ENCODE measurements at regions not wholly inside any gene's neighbourhood (a gene's known extent, or its start where the extent isn't known, plus 50 kb on each side); places are given as distances from the start of the nearest gene placed in this dataset.

DNA sequence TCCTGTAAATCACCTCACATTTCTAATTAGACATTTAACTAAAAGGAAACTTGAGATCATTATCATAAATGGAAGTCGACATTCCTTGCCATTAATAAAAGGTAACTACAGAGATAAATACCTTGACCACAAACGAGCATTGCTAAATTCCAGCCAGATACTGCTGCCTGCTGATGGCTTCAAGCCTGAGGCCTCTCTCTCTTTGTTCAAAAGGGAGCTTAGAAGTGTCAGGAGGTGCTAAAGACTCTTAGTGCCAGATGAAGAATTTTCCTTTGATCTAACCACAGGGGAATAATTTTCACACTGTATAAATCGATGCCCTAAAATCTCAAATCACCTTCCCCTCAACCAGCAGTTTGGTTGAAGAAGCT lies 248.2 kb upstream of the PMEPA1 start:
- no peak overlapping the region for H2BK12ac ChIP-seq (ENCODE audit: insufficient read length, low read depth, low read length)
- no peak for DNase-seq
- no peak overlapping the region for H2BK20ac ChIP-seq (ENCODE audit: low read depth, low read length, poor library complexity, severe bottlenecking)
- H4K20me1 ChIP-seq (ENCODE audit: control insufficient read depth, insufficient read depth, insufficient read length): no peaks in the 10 kb centered on the region
- no peak overlapping the region for H3T11ph ChIP-seq (ENCODE audit: low read length)
- TF ChIP-seq, protein P1, sequence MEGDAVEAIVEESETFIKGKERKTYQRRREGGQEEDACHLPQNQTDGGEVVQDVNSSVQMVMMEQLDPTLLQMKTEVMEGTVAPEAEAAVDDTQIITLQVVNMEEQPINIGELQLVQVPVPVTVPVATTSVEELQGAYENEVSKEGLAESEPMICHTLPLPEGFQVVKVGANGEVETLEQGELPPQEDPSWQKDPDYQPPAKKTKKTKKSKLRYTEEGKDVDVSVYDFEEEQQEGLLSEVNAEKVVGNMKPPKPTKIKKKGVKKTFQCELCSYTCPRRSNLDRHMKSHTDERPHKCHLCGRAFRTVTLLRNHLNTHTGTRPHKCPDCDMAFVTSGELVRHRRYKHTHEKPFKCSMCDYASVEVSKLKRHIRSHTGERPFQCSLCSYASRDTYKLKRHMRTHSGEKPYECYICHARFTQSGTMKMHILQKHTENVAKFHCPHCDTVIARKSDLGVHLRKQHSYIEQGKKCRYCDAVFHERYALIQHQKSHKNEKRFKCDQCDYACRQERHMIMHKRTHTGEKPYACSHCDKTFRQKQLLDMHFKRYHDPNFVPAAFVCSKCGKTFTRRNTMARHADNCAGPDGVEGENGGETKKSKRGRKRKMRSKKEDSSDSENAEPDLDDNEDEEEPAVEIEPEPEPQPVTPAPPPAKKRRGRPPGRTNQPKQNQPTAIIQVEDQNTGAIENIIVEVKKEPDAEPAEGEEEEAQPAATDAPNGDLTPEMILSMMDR (conservative IDR thresholded peaks at IDR 0.05): no peak
- H4K91ac ChIP-seq (ENCODE audit: insufficient read length, low read depth, low read length): no peak overlapping the region
- H2BK120ac ChIP-seq (ENCODE audit: low read depth, low read length, poor library complexity, severe bottlenecking): no peak overlapping the region
- H3K27ac ChIP-seq (ENCODE audit: insufficient read length, low read depth, low read length): no peak overlapping the region
- no peak overlapping the region for H3K4me2 ChIP-seq (ENCODE audit: insufficient read depth, insufficient read length, low read length)
- Mint-ChIP-seq H3K36me3 (ENCODE audit: insufficient read depth in 1 of 3, low read depth in 3 of 3) (peaks cover 2 to 9% (median 3%) of the 10 kb centered on the region in 3 experiments; a peak in 2 of 7 replicates), H3K4me3 (no peak overlapping the region), H3K27me3 (ENCODE audit: low read depth) (peaks cover 6% of the 10 kb centered on the region; the same call in 1 of the 2 replicates), H3K27ac (no peak overlapping the region), H3K4me1 (peaks cover 5 to 9% of the 10 kb centered on the region in 2 experiments), H3K9me3 (peaks cover 3 to 10% of the 10 kb centered on the region in 2 experiments; a peak in 4 of 5 replicates)
- no CpG with 5 or more reads among the region's 3 CpGs for WGBS (ENCODE audit: extremely low coverage, insufficient read length, low lambda C conversion rate)
- H2BK5ac ChIP-seq (ENCODE audit: insufficient read length, low read length): no peak overlapping the region
- no peaks in the 10 kb centered on the region for H3K9me3 ChIP-seq (ENCODE audit: control insufficient read depth, low read depth, low read length)
- no peaks in the 10 kb centered on the region for H3K79me1 ChIP-seq (ENCODE audit: insufficient read depth, low read depth, low read length, poor library complexity, severe bottlenecking)
- no peak overlapping the region for H3K4ac ChIP-seq (ENCODE audit: low read depth, low read length)
- H3K27me3 ChIP-seq (ENCODE audit: insufficient read depth, low read length): no peaks in the 10 kb centered on the region
- no peak overlapping the region for H2AFZ ChIP-seq (ENCODE audit: low read length)
- no peak overlapping the region for H4K5ac ChIP-seq (ENCODE audit: insufficient read length, low read depth, low read length)
- H3K14ac ChIP-seq (ENCODE audit: insufficient read depth, low read length): no peak overlapping the region
- H3K18ac ChIP-seq (ENCODE audit: insufficient read length, low read depth, low read length): no peak overlapping the region
- no peaks in the 10 kb centered on the region for H3K79me2 ChIP-seq (ENCODE audit: insufficient read depth, low read length)
- H3K23me2 ChIP-seq (ENCODE audit: insufficient read length, low read depth, low read length, poor library complexity, severe bottlenecking): no peaks in the 10 kb centered on the region
- H3K23ac ChIP-seq (ENCODE audit: insufficient read length, low read depth, low read length): no peak overlapping the region
- no peak overlapping the region for H3K56ac ChIP-seq (ENCODE audit: insufficient read length, low read depth, low read length)
- H2AK5ac ChIP-seq (ENCODE audit: insufficient read length, low read length): no peak overlapping the region
- H2BK15ac ChIP-seq (ENCODE audit: low read depth, low read length): no peak overlapping the region
- H3K4me1 ChIP-seq (ENCODE audit: insufficient read depth, low read length): no peaks in the 10 kb centered on the region
- H3K9ac ChIP-seq (ENCODE audit: extremely low read depth, insufficient read length, low read length): no peak overlapping the region
- no peak overlapping the region for H4K8ac ChIP-seq (replicated peaks; ENCODE audit: insufficient read length, low read depth, low read length)
